Stimulated activated naive B cell treated with anti-CD40 and anti-IgM and Interleukin-4, amounts not matched to agents 10 μg/mL and 1 μg/mL and 100 μg/mL, for 72 hours (primary cell): ENCODE measurements at regions not wholly inside any gene's neighbourhood (a gene's known extent, or its start where the extent isn't known, plus 50 kb on each side); places are given as distances from the start of the nearest gene placed in this dataset.

Source experiments
- ATAC-seq, 2 donors: fragments of 150-1000 bp; cut with Tn5 transposase; replicated peaks; 2 replicates each; pipeline ENCODE4 v1.10.0; 2021; ENCODE audit warnings: moderate library complexity in 1 of 2
- DNase-seq: peaks from one replicate; pipeline ENCODE4 v3.0.0; 2021
- H3K27ac Mint-ChIP-seq: one replicate; pipeline ENCODE4 v1.8.0; 2022; ENCODE audit warnings: mild to moderate bottlenecking, mixed read lengths
- H3K27me3 Mint-ChIP-seq, 2 donors: one replicate each; pipeline ENCODE4 v1.8.0; 2022; ENCODE audit warnings: mixed read lengths in 2 of 2
- H3K36me3 Mint-ChIP-seq, 2 donors: one replicate each; pipeline ENCODE4 v1.8.0; 2022; ENCODE audit warnings: mixed read lengths in 2 of 2, mild to moderate bottlenecking in 1 of 2
- H3K4me1 Mint-ChIP-seq, 2 donors: one replicate each; pipeline ENCODE4 v1.8.0; 2022; ENCODE audit warnings: mixed read lengths in 2 of 2, mild to moderate bottlenecking in 1 of 2
- H3K4me3 Mint-ChIP-seq, 2 donors: one replicate each; pipeline ENCODE4 v1.8.0; 2022; ENCODE audit warnings: mild to moderate bottlenecking in 2 of 2, mixed read lengths in 2 of 2, moderate library complexity in 1 of 2
- H3K9me3 Mint-ChIP-seq, 2 donors: one replicate each; pipeline ENCODE4 v1.8.0; 2022; ENCODE audit warnings: mixed read lengths in 2 of 2, mild to moderate bottlenecking in 1 of 2

DNA sequence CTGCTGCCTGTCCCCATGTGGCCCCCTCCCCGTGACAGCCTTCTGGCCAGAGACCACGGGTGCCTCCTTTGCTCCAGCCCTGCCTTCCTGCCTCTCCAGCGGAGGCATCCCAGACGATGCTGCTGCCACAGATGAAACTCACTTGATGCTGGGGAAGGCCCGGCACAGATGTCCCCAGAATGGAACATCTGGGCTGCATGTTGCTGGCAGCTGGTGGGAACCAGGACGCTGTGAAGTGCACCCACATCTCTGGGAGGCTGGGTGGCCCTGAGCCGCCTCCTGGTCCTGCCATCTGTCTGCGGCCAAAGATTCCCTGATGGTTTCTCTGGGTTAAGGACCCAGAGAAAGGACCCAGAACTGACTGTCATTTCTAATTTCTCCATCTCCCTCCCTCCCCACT lies 51.9 kb upstream of the PTPRS start:
- ATAC-seq, result no peak
- DNase-seq, result no peak
- no peak overlapping the region for H3K4me3 Mint-ChIP-seq
- H3K27ac Mint-ChIP-seq, result no peak overlapping the region
- H3K27me3 Mint-ChIP-seq, result peaks cover 66 to 75% of the 10 kb centered on the region in 2 donors
- H3K36me3 Mint-ChIP-seq, result peaks cover 0 to 14% of the 10 kb centered on the region in 2 donors
- peaks cover 0 to under 1% of the 10 kb centered on the region in 2 donors for H3K4me1 Mint-ChIP-seq
- peaks cover 8 to 10% of the 10 kb centered on the region in 2 donors for H3K9me3 Mint-ChIP-seq

DNA sequence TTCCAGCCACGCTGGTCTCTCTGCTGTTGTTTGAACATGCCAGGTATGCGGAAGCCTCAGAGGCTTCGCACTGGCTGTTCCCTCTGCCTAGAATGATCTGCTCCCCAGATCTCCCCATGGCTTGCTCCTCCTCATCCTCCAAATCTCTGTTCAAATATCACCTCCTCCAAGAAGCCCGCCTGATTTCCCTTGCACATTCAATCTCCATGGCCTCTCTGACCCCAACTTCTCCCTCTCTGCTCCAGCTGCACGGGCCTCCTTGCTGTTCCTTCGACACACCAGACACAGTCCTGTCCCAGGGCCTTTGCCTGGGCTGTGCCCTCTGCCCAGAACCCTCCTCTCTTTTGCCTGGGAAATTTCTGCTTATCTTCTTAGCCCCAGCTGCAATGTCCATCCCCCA lies 52.5 kb upstream of the PTPRS start:
- peaks cover 5 to 7% of the 10 kb centered on the region in 2 donors for H3K9me3 Mint-ChIP-seq
- no peak overlapping the region for H3K4me3 Mint-ChIP-seq
- peaks cover 70 to 75% of the 10 kb centered on the region in 2 donors for H3K27me3 Mint-ChIP-seq
- peaks cover 0 to 13% of the 10 kb centered on the region in 2 donors for H3K36me3 Mint-ChIP-seq
- no peak overlapping the region for H3K27ac Mint-ChIP-seq
- peaks cover 0 to 6% of the 10 kb centered on the region in 2 donors for H3K4me1 Mint-ChIP-seq
- no peak for ATAC-seq
- DNase-seq, result no peak

DNA sequence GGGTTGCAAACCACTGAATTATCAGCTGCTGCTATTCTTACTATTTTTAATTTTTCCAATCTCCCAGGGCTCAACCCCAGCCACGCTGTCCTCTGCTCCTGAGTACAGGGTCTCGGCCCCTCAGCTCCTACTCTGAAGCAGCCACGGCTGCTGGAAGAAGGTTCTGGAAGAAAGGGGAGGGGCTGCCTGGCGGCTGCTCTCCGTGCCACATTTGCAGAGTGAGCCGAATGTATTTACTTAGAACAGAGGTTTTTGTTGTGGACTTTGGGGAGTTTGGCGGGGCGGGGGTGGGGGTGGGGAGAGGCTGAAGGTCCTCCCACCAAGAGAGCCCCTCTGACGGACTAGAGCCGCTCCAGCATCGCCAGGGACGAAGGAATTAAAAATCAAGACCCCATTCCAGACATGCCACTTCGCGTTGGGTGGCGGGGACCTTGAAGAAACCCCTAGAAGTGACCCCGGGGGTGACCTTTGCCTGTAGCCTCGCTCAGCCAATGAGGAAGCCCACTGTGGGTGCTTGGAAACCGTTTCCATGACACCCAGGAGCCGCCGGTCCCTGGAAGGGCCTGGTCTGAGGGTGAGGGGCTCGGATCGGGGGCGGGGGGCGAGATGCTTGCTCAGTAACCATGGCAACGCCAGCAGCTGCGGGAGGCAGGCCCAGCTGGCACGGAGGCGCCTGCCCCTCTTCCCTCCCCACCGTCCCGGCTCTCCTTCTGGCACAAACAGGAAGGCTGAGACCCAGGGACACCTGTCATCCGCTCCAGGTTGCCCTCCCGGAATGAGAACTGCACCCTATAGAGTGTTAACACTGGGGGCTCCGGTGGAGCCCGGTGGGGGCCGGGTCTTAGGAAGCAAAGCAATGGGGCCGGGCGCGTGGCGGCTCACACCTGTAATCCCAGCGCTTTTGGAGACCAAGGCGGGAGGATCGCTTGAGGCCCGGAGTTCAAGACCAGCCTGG lies 54.2 kb upstream of the PTPRS start:
- no peak overlapping the region for H3K4me3 Mint-ChIP-seq
- H3K9me3 Mint-ChIP-seq, result peaks cover 0 to 2% of the 10 kb centered on the region in 2 donors
- ATAC-seq (no peak), DNase-seq (no peak)
- peaks cover 63 to 74% of the 10 kb centered on the region in 2 donors for H3K27me3 Mint-ChIP-seq
- H3K27ac Mint-ChIP-seq, result no peak overlapping the region
- peaks cover 0 to 6% of the 10 kb centered on the region in 2 donors for H3K4me1 Mint-ChIP-seq
- H3K36me3 Mint-ChIP-seq, result peaks cover 0 to 6% of the 10 kb centered on the region in 2 donors

DNA sequence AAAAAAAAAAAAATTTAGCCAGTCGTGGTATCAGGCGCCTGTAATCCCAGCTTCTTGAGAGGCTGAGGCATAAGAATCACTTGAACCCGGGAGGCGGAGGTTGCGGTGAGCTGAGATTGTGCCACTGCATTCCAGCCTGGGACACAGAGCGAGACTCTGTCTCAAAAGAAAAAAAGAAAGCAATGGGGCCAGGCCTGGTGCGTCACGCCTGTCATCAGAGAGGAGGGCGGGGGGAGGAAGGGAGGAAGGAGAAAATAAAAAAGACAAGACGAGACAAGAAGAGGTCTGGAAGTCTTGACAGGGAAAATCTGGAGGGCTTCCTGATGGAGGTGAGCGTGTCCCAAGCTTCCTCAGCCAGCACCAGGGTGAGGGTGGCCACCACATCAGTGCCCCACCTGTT lies 54.9 kb upstream of the PTPRS start:
- H3K4me3 Mint-ChIP-seq, result no peak overlapping the region
- no peak for ATAC-seq
- H3K36me3 Mint-ChIP-seq, result peaks cover 0 to 6% of the 10 kb centered on the region in 2 donors
- H3K4me1 Mint-ChIP-seq, result peaks cover 0 to 6% of the 10 kb centered on the region in 2 donors
- H3K27me3 Mint-ChIP-seq, result peaks cover 60 to 76% of the 10 kb centered on the region in 2 donors
- peak overlapping the region; percentile 34 for H3K27ac Mint-ChIP-seq
- no peak for DNase-seq
- peaks cover 0 to 2% of the 10 kb centered on the region in 2 donors for H3K9me3 Mint-ChIP-seq

DNA sequence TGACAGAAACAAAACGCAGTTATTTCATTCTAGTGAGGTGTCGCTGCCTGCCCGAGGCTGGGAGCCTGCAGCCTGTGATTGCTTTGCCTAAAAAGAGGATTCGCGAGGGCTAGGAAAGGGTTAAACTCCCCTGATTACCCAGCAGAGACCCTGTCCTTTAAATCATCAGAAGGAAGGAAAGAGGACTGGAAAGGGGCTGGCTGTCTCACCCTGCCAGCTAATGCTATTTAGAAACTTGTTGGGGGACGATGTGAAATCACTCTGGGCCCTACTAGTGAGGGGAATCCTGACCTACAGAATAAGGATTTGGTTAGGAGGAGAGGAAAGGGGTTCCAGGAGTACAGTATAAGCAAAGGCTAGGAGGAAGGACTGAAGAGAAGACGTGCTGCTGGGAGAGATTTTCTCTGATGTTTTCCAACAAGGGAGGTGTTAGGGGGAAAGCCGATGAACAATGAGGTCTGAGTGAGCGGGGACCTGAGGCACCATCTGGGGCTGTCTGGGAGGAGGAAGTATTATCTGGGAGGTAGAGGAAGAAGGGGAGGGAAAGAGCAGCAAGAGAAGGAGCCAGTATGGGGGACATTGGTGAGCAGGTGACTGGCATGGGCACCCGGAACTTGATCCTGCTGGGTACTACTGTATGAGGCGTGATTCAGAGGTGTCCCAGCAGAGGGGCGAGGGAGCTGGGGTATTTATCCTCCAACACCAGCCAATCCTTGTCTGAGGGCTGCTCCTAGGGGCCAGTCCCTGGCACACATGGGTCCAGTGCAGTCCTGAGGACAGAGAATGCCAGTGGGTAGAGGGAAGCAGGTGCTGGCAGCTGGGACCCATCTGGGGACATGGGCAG lies 55.7 kb upstream of the PTPRS start:
- Mint-ChIP-seq H3K4me3 (no peak overlapping the region), H3K27ac (no peak overlapping the region), H3K36me3 (peaks cover 0 to 6% of the 10 kb centered on the region in 2 donors)

DNA sequence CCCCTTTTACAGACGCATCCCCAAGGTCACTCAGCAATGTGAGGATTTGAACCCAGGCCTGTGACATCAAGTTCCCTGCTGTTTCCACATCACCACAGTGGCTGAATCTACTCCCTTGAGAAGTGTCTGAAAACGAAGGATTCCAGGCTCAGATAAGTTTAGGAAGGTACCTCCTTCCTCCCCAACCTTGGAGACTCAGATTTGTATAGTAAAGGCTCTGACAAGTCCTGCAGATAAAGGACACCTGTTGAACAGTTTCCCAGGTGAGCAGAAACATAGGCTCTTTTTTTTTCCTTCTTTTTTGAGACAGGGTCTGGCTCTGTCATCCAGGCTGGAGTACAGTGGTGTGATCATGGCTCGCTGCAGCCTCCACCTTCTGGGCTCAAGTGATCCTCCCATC lies 56.4 kb upstream of the PTPRS start:
- Mint-ChIP-seq H3K27ac (no peak overlapping the region), H3K36me3 (peaks cover 0 to 6% of the 10 kb centered on the region in 2 donors), H3K4me3 (no peak overlapping the region), H3K9me3 (peaks cover 0 to 2% of the 10 kb centered on the region in 2 donors), H3K27me3 (peaks cover 52 to 74% of the 10 kb centered on the region in 2 donors), H3K4me1 (peaks cover 0 to 6% of the 10 kb centered on the region in 2 donors)
- ATAC-seq (no peak), DNase-seq (no peak)

More for the DNA sequence above, 55.7 kb upstream of the PTPRS start:
- ATAC-seq (no peak), DNase-seq (no peak)
- peaks cover 52 to 72% of the 10 kb centered on the region in 2 donors for H3K27me3 Mint-ChIP-seq
- peaks cover 0 to 6% of the 10 kb centered on the region in 2 donors for H3K4me1 Mint-ChIP-seq
- peaks cover 0 to 2% of the 10 kb centered on the region in 2 donors for H3K9me3 Mint-ChIP-seq

DNA sequence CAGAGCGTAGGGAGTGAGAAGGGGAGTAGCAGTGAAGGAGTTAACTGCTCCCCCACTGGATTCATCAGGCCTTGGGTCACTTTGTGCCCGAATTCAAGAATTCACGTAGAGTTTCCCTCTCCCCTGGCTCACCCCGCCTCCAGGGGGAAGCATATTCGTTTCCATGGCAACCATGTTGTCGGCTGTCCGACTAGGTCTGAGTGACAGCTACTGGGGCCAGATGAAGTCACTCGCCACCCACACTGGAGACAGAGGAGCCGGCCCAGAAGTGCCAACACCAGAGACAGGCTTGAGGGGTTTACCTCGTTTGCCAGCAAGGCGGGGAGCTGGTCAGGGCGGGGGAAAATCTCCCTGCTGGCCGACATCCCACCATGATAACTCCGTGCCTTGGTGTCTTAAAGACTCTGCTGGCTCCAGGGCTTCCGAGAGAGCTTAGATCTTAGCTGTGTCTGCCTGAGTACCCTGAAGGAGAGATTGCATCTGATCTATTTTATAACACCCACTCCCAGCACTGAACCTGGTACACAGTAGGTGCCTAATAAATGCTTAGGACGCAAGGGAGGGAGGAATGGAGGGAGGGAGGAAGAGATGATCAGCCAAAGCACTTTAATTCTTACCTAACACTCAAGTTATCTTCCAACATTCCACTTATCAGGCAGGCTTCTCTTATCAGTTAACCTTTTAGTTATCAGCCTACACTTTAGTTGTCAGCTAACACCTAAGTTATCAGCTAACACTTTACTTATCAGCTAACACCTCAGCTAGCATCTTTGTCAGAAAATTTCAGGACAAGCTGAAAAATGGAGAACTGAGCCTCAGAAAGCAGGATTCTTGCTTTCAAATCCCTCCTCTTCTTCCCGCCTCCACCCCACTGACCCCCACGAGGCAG lies 57.2 kb upstream of the ZNRF4 start:
- H3K9me3 Mint-ChIP-seq, result peaks cover 0 to 2% of the 10 kb centered on the region in 2 donors
- DNase-seq, result no peak
- no peak for ATAC-seq
- no peak overlapping the region for H3K4me3 Mint-ChIP-seq
- peak overlapping the region; percentile 20 for H3K27ac Mint-ChIP-seq
- peaks cover 41 to 68% of the 10 kb centered on the region in 2 donors for H3K27me3 Mint-ChIP-seq
- H3K36me3 Mint-ChIP-seq, result peaks cover 0 to 6% of the 10 kb centered on the region in 2 donors
- H3K4me1 Mint-ChIP-seq, result peaks cover 0 to 6% of the 10 kb centered on the region in 2 donors

DNA sequence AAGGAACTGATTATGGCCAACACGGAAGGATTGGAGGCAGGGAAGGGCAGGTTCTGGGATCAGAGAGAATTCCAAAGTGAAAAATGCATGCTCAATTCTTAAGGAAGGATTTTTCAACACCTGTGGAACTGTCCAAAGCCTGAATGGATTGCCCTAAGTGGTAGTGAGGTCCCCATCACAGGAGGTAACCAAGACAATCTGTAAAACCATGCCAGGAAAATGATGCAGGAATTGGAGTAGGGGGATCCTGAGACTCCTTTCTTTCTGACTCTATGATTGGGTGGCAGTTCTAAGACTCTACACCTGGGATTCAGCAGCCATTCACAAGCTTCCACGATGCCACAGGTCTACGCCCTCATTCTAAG lies 56.5 kb upstream of the ZNRF4 start:
- Mint-ChIP-seq H3K9me3 (peaks cover 0 to 2% of the 10 kb centered on the region in 2 donors), H3K27me3 (peaks cover 36 to 62% of the 10 kb centered on the region in 2 donors), H3K27ac (no peak overlapping the region), H3K36me3 (peaks cover 0 to 6% of the 10 kb centered on the region in 2 donors), H3K4me3 (no peak overlapping the region), H3K4me1 (peaks cover 0 to 6% of the 10 kb centered on the region in 2 donors)
- ATAC-seq (no peak), DNase-seq (no peak)

DNA sequence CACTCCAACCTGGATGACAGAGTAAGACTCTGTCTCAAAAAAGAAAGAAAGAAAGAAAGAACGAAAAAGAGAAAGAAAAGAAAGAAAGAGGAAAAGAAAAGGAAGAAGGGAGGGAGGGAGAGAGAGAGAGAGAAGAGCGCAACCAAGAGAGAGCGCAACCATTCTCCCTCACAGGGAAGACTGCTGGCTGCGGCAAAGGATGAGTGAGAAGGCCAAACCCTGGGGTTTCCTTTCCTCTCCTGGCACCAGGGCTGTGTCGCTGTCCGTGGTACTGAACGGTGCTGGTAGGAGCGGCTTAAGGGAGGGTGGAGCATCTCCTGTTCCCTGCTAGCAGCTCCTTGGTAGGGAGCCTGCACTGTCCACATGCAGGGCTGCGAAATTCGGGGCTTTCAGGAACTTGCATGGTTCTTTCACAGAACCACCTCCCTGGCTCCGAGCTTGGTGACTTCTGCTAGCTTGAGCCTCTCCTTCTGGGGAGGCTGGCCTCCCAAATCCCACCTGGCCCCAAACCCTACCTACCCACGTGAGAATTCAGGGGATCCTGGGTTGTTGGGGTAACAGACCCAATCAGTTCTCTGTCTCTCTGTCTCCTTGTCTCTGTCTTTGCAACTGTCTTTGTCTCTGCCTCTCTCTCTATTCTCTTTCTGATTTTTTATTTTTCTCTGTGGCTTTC lies 51.1 kb upstream of the ZNRF4 start:
- Mint-ChIP-seq H3K4me3 (no peak overlapping the region), H3K9me3 (peaks cover 17 to 23% of the 10 kb centered on the region in 2 donors), H3K27me3 (peaks cover 21 to 23% of the 10 kb centered on the region in 2 donors), H3K27ac (no peak overlapping the region), H3K4me1 (peaks cover 0 to 2% of the 10 kb centered on the region in 2 donors), H3K36me3 (peaks cover 0 to 2% of the 10 kb centered on the region in 2 donors)
- DNase-seq, result peak; percentile 27
- peak; percentile 66 to 84 for ATAC-seq
